NB4 (cell line): ENCODE measurements at regions not wholly inside any gene's neighbourhood (a gene's known extent, or its start where the extent isn't known, plus 50 kb on each side); places are given as distances from the start of the nearest gene placed in this dataset.

Experiments used
- MYC ChIP-seq: IDR thresholded peaks from 2 replicates; pipeline ENCODE4 v1.6.1; 2011; ENCODE audit warnings: low read depth, low read length
- POLR2A ChIP-seq: IDR thresholded peaks from 2 replicates; pipeline ENCODE4 v1.6.1; 2011; ENCODE audit warnings: mild to moderate bottlenecking; ENCODE audit not compliant: insufficient read length; ENCODE audit errors: extremely low read depth
- TF ChIP-seq, protein P1 (sequence below): IDR thresholded peaks from one replicate; pipeline ENCODE4 v1.5.1; 2012; ENCODE audit warnings: low read depth, low read length

DNA sequence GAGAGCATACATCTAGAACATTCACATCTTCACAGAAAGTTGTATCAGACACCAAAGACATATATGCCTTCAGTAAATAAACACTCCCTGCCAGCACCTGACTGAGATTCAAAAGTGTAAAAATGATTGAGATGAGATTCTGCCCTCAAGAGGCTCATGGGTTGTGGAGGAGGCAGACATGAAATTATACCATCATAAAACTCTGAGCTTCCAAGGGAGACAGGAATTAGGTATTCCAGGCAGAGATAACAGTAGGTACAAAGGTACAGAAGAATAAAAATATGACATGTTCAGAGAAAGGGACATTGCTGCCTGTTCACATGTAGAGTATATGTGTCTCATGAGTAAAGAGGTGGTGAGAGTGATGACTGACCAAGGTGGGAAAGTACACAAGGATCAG lies 322.3 kb downstream of the OSR1 start:
- TF ChIP-seq, protein P1, sequence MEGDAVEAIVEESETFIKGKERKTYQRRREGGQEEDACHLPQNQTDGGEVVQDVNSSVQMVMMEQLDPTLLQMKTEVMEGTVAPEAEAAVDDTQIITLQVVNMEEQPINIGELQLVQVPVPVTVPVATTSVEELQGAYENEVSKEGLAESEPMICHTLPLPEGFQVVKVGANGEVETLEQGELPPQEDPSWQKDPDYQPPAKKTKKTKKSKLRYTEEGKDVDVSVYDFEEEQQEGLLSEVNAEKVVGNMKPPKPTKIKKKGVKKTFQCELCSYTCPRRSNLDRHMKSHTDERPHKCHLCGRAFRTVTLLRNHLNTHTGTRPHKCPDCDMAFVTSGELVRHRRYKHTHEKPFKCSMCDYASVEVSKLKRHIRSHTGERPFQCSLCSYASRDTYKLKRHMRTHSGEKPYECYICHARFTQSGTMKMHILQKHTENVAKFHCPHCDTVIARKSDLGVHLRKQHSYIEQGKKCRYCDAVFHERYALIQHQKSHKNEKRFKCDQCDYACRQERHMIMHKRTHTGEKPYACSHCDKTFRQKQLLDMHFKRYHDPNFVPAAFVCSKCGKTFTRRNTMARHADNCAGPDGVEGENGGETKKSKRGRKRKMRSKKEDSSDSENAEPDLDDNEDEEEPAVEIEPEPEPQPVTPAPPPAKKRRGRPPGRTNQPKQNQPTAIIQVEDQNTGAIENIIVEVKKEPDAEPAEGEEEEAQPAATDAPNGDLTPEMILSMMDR = no peak
- no peak for TF ChIP-seq POLR2A
- no peak for TF ChIP-seq MYC
